Colonic mucosa (tissue), 4 donors: ENCODE measurements at regions not wholly inside any gene's neighbourhood (a gene's known extent, or its start where the extent isn't known, plus 50 kb on each side); places are given as distances from the start of the nearest gene placed in this dataset.

Source experiments
- DNase-seq: peaks from one replicate; pipeline ENCODE4 v3.0.0-alpha.2; 2020
- H3K27ac ChIP-seq: fragments of 200-600 bp; one replicate; pipeline ENCODE4 v1.8.0; 2021
- H3K27me3 ChIP-seq: fragments of 200-600 bp; one replicate; pipeline ENCODE4 v1.8.0; 2021
- H3K36me3 ChIP-seq: fragments of 200-600 bp; one replicate; pipeline ENCODE4 v1.8.0; 2021
- H3K4me1 ChIP-seq: fragments of 200-600 bp; one replicate; pipeline ENCODE4 v1.8.0; 2021; ENCODE audit warnings: mild to moderate bottlenecking
- H3K4me3 ChIP-seq: fragments of 200-600 bp; one replicate; pipeline ENCODE4 v1.8.0; 2021
- H3K9ac ChIP-seq, 2 donors: one replicate each; pipeline ENCODE4 v1.7.0; 2013; ENCODE audit warnings: control low read depth in 2 of 2, low read depth in 2 of 2, low read length in 2 of 2
- H3K9me3 ChIP-seq: fragments of 200-600 bp; one replicate; pipeline ENCODE4 v1.8.0; 2021
- intact Hi-C: fragments of 100-400 bp; cut with DNase I; formaldehyde crosslinking; loops from one replicate; pipeline ENCODE4 v1.14.1; 2022
- TF ChIP-seq, protein P1 (sequence below): fragments of 200-600 bp; IDR thresholded peaks from one replicate; pipeline ENCODE4 v1.8.0; 2022; ENCODE audit warnings: antibody characterized with exemption, mild to moderate bottlenecking
- donor health status: healthy.
- donor health status: DM: no; HTN: no; CAD: no.
- donor health status: DM: no; HTN: no; CAD: no.

DNA sequence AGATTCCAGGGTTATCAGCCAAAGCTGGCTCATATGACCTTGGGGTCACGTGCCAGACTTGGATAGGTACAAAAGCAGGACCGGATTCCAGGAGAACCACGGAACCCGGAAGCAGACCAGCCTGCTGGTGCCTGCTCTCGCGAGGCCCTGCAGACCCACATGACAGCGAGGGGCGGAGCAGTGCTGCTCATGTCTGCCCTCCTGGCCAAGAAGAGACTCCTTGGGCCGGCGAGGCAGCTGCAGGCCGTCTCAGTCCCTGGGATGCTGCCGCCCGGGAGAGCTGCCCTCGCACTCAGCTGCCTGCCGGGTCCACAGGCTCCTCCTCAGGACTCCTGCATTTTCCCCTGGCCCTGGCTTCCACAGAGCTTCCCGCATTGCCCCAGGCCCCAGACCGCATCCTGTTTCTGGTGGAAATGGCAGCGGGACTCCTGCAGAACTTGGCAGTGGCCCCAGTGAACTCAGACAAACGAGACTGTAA is 739.5 kb downstream of the SOCS6 start:
- Histone ChIP-seq H3K9me3 (no peaks in the 10 kb centered on the region), H3K27ac (no peak overlapping the region), H3K4me1 (no peaks in the 10 kb centered on the region), H3K9ac (no peak overlapping the region), H3K4me3 (no peak overlapping the region), H3K27me3 (no peaks in the 10 kb centered on the region), H3K36me3 (no peaks in the 10 kb centered on the region)
- DNase-seq: no peak
- intact Hi-C loops: no loop called here
- TF ChIP-seq, protein P1, sequence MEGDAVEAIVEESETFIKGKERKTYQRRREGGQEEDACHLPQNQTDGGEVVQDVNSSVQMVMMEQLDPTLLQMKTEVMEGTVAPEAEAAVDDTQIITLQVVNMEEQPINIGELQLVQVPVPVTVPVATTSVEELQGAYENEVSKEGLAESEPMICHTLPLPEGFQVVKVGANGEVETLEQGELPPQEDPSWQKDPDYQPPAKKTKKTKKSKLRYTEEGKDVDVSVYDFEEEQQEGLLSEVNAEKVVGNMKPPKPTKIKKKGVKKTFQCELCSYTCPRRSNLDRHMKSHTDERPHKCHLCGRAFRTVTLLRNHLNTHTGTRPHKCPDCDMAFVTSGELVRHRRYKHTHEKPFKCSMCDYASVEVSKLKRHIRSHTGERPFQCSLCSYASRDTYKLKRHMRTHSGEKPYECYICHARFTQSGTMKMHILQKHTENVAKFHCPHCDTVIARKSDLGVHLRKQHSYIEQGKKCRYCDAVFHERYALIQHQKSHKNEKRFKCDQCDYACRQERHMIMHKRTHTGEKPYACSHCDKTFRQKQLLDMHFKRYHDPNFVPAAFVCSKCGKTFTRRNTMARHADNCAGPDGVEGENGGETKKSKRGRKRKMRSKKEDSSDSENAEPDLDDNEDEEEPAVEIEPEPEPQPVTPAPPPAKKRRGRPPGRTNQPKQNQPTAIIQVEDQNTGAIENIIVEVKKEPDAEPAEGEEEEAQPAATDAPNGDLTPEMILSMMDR: no peak

DNA sequence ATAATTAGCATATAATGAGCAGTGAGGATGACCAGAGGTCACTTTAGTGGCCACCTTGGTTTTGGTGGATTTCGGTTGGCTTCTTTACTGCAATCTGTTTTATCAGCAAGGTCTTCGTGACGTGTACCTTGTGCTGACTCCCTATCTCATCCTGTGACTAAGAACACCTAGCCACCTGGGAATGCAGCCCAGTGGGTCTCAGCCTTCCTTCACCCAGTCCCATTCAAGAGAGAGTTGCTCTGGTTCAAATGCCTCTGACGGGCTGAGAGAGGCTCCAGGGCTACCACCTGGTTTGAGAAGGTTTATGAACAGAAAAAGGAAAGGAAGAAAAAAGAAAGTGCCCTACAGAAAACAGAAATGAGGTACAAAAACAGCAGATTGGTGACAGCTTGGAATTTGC is 738.7 kb downstream of the SOCS6 start:
- intact Hi-C loops: no loop called here
- Histone ChIP-seq H3K9ac (no peak overlapping the region), H3K4me3 (no peak overlapping the region), H3K27me3 (no peaks in the 10 kb centered on the region), H3K27ac (no peak overlapping the region), H3K36me3 (no peaks in the 10 kb centered on the region), H3K4me1 (no peaks in the 10 kb centered on the region), H3K9me3 (no peaks in the 10 kb centered on the region)
- TF ChIP-seq, protein P1: no peak
- DNase-seq: no peak

DNA sequence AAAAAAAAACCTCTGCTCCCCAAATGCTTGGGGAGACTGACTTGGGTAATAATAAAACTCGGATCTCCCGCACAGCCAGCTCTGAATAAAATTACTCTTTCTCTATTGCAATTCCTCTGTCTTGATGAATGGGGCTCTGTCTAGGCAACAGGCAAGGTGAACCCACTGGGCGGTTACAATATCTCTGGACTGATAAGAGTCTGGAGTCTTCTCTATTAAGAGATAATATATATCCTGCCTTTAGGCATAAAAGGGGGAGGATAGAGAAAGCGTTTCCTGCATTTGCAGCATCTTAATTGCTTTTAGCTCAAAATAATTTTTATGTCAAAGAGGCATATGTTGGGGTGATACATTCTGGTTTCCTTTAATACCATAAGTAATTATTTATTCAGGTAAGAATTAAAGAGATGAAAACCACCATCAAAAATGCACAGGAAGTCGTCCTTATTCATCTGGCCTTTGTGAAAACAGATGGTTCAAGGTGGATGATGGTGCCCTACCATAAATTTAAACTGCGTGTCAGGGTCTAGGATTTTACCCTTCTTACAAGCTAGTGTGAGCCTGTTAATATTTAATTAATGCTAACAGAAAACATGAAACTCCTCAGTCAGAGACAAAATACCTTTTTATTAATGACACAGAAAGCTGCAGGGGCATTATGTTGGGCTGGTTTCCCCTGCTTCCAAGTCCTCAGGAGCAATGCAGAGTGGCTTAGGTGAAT is 736.8 kb downstream of the SOCS6 start:
- intact Hi-C loops: no loop called here
- TF ChIP-seq, protein P1: no peak
- no peak for DNase-seq

DNA sequence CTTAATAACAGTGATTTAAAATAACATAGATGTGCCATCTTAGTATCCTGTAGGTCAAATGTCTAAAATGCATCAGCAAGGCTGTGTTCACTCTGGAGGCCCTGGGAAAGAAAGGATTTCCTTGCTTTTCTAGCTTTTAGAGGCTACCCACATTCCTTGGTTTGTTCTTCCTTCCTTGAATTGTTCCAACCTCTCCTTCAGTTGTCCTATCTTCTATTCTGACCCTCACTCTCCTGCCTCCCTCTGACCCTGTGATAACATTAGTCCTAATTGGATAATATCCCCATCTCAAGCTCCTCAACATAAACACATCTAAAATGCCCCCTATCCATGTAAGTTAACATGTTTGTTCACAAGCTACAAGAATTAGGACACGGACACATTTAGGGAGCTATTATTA is 733.5 kb downstream of the SOCS6 start:
- H3K9ac ChIP-seq: no peak overlapping the region
- intact Hi-C loops: no loop called here
- H3K9me3 ChIP-seq: no peaks in the 10 kb centered on the region
- DNase-seq: no peak
- H3K36me3 ChIP-seq: no peaks in the 10 kb centered on the region
- TF ChIP-seq, protein P1: no peak
- H3K4me1 ChIP-seq: no peaks in the 10 kb centered on the region
- no peaks in the 10 kb centered on the region for H3K27me3 ChIP-seq
- no peak overlapping the region for H3K4me3 ChIP-seq
- H3K27ac ChIP-seq: no peak overlapping the region

More for the DNA sequence above, 736.8 kb downstream of the SOCS6 start:
- H3K36me3 ChIP-seq: no peaks in the 10 kb centered on the region
- H3K27me3 ChIP-seq: no peaks in the 10 kb centered on the region
- no peak overlapping the region for H3K4me3 ChIP-seq
- H3K27ac ChIP-seq: no peak overlapping the region
- no peaks in the 10 kb centered on the region for H3K9me3 ChIP-seq
- H3K9ac ChIP-seq: no peak overlapping the region
- no peaks in the 10 kb centered on the region for H3K4me1 ChIP-seq

DNA sequence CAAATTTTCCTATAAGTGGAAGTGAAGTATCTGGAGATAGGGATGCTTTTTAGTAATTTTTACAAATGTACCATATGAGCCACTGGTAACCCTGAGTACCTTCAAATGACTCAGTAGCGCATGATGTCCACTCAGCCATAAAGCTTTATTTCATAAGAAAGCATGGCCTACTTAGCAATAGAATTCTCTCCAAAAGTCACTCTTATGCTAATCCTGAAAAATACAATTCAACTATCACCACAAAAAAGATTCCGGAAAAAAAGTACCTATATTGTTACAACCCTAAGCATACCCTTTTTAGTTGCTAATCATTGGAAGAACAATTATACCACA is 732.2 kb downstream of the SOCS6 start:
- H3K4me3 ChIP-seq: no peak overlapping the region
- no peaks in the 10 kb centered on the region for H3K4me1 ChIP-seq
- intact Hi-C loops: no loop called here
- no peak overlapping the region for H3K27ac ChIP-seq
- TF ChIP-seq, protein P1: no peak
- no peaks in the 10 kb centered on the region for H3K27me3 ChIP-seq
- H3K9ac ChIP-seq: no peak overlapping the region
- DNase-seq: no peak
- H3K36me3 ChIP-seq: no peaks in the 10 kb centered on the region
- H3K9me3 ChIP-seq: no peaks in the 10 kb centered on the region
